Keratinocyte (primary cell): ENCODE measurements at regions not wholly inside any gene's neighbourhood (a gene's known extent, or its start where the extent isn't known, plus 50 kb on each side); places are given as distances from the start of the nearest gene placed in this dataset.

Experiments used
- EZH2 ChIP-seq: IDR thresholded peaks from one replicate; pipeline ENCODE4 v1.6.1; 2012; ENCODE audit warnings: inconsistent platforms, mild to moderate bottlenecking, low read length, moderate library complexity
- TF ChIP-seq, protein P1 (sequence below), 3 experiments: IDR thresholded peaks in 1 of 3; conservative IDR thresholded peaks in 1 of 3; optimal IDR thresholded peaks in 1 of 3; 2 replicates in 2 of 3; 3 replicates in 1 of 3; pipeline versions ENCODE3 to v1.5.1; 2011; ENCODE audit warnings: low read length in 3 of 3, mild to moderate bottlenecking in 3 of 3, moderate library complexity in 2 of 3, control low read depth in 1 of 3, inconsistent platforms in 1 of 3; ENCODE audit not compliant: insufficient read depth in 2 of 3; ENCODE audit errors: extremely low read depth in 1 of 3

DNA sequence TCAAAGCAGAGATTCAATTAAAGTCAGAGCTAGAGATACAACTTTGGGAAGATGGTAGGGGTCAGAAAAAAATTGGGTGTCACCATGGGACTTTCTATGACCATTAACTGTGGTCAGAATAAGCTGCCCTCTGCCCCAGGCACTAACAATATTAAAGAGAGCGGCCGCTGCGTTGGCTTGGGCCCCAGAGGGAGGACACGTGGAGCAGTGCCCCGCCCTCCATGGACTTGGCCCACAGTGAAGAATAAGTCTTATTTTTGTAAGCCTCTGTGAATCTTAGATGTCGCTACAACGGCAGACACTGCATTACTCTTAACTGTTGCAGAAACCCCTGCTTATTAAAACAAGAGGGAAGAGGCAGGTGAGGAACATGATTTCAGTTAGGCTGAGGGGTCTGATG is 172.7 kb downstream of the UQCRFS1 start:
- no peak for TF ChIP-seq EZH2
- TF ChIP-seq, protein P1, sequence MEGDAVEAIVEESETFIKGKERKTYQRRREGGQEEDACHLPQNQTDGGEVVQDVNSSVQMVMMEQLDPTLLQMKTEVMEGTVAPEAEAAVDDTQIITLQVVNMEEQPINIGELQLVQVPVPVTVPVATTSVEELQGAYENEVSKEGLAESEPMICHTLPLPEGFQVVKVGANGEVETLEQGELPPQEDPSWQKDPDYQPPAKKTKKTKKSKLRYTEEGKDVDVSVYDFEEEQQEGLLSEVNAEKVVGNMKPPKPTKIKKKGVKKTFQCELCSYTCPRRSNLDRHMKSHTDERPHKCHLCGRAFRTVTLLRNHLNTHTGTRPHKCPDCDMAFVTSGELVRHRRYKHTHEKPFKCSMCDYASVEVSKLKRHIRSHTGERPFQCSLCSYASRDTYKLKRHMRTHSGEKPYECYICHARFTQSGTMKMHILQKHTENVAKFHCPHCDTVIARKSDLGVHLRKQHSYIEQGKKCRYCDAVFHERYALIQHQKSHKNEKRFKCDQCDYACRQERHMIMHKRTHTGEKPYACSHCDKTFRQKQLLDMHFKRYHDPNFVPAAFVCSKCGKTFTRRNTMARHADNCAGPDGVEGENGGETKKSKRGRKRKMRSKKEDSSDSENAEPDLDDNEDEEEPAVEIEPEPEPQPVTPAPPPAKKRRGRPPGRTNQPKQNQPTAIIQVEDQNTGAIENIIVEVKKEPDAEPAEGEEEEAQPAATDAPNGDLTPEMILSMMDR (optimal IDR thresholded peaks at IDR 0.05 in 1 of 3, IDR thresholded peaks at IDR 0.05 in 1 of 3, conservative IDR thresholded peaks at IDR 0.05 in 1 of 3; ENCODE audit: extremely low read depth in 1 of 3, insufficient read depth in 2 of 3, low read length in 3 of 3), result no peak
